Thoracic aorta (tissue), 2 donors: ENCODE measurements at regions not wholly inside any gene's neighbourhood (a gene's known extent, or its start where the extent isn't known, plus 50 kb on each side); places are given as distances from the start of the nearest gene placed in this dataset.

Experiments used
- ATAC-seq: fragments of 150-250 bp; one replicate; pipeline ENCODE4 v1.8.0; 2017; ENCODE audit warnings: low read depth; ENCODE audit not compliant: insufficient number of reproducible peaks, low FRiP score
- DNase-seq: peaks from one replicate; pipeline ENCODE4 v3.0.0-alpha.2; 2020; ENCODE audit warnings: low spot score
- H3K27ac ChIP-seq, 2 donors: fragments of 200-600 bp; sonication (generic); 1 replicate in 1 of 2; 2 replicates in 1 of 2; pipeline ENCODE4 v1.5.1; 2016; ENCODE audit warnings: mild to moderate bottlenecking in 2 of 2, moderate library complexity in 2 of 2
- H3K27me3 ChIP-seq: fragments of 200-600 bp; sonication (generic); replicated peaks from 2 replicates; pipeline ENCODE4 v1.6.0; 2016; ENCODE audit warnings: mild to moderate bottlenecking; ENCODE audit not compliant: insufficient read depth
- H3K36me3 ChIP-seq: fragments of 200-600 bp; sonication (generic); one replicate; pipeline ENCODE4 v1.5.1; 2016
- H3K4me1 ChIP-seq, 2 donors: fragments of 200-600 bp; sonication (generic); 1 replicate in 1 of 2; 2 replicates in 1 of 2; pipeline versions ENCODE4 v1.5.1 to v1.6.0; 2016; ENCODE audit warnings: low read depth in 2 of 2, mild to moderate bottlenecking in 1 of 2; ENCODE audit not compliant: control insufficient read depth in 1 of 2
- H3K4me3 ChIP-seq: fragments of 200-600 bp; sonication (generic); 2 replicates; pipeline ENCODE4 v1.5.1; 2016; ENCODE audit warnings: mild to moderate bottlenecking
- H3K9me3 ChIP-seq: fragments of 200-600 bp; sonication (generic); 2 replicates; pipeline ENCODE4 v1.5.1; 2016
- CTCF ChIP-seq: fragments of 200-600 bp; sonication (generic); IDR thresholded peaks from one replicate; pipeline ENCODE4 v1.5.1; 2019; ENCODE audit warnings: antibody characterized with exemption

- Histone ChIP-seq H3K27ac (no peak overlapping the region), H3K36me3 (no peaks in the 10 kb centered on the region), H3K4me3 (no peak overlapping the region), H3K27me3 (no peaks in the 10 kb centered on the region), H3K9me3 (no peaks in the 10 kb centered on the region), H3K4me1 (no peaks in the 10 kb centered on the region)
- TF ChIP-seq CTCF, result no peak
- DNase-seq (no peak), ATAC-seq (no peak)
Observed at GRCh38 chr9:81474792-81475191, 214.6 kb downstream of the TLE1 start.

- Histone ChIP-seq H3K27ac (no peak overlapping the region), H3K9me3 (no peaks in the 10 kb centered on the region), H3K4me1 (no peaks in the 10 kb centered on the region), H3K27me3 (no peaks in the 10 kb centered on the region), H3K36me3 (no peaks in the 10 kb centered on the region), H3K4me3 (no peak overlapping the region)
- no peak for DNase-seq
- no peak for TF ChIP-seq CTCF
- ATAC-seq, result no peak
Observed at GRCh38 chr9:81474125-81474524, 215.2 kb downstream of the TLE1 start.

GRCh38 chr9:81473708-81474107 lies 215.6 kb downstream of the TLE1 start:
- H3K4me3 ChIP-seq, result no peak overlapping the region
- ATAC-seq, result no peak

GRCh38 chr9:81473206-81473605 lies 216.1 kb downstream of the TLE1 start:
- TF ChIP-seq CTCF, result no peak
- Histone ChIP-seq H3K9me3 (no peaks in the 10 kb centered on the region), H3K36me3 (no peaks in the 10 kb centered on the region), H3K4me1 (no peaks in the 10 kb centered on the region), H3K4me3 (no peak overlapping the region), H3K27me3 (no peaks in the 10 kb centered on the region), H3K27ac (no peak overlapping the region)
- DNase-seq (no peak), ATAC-seq (no peak)

More at GRCh38 chr9:81473708-81474107, 215.6 kb downstream of the TLE1 start:
- no peaks in the 10 kb centered on the region for H3K4me1 ChIP-seq
- H3K27me3 ChIP-seq, result no peaks in the 10 kb centered on the region
- DNase-seq, result no peak
- no peaks in the 10 kb centered on the region for H3K9me3 ChIP-seq
- no peak for TF ChIP-seq CTCF
- H3K36me3 ChIP-seq, result no peaks in the 10 kb centered on the region
- no peak overlapping the region for H3K27ac ChIP-seq

GRCh38 chr9:81472701-81473100 lies 216.6 kb downstream of the TLE1 start:
- no peaks in the 10 kb centered on the region for H3K9me3 ChIP-seq

More at GRCh38 chr9:81472701-81473100, 216.6 kb downstream of the TLE1 start:
- TF ChIP-seq CTCF, result no peak
- no peaks in the 10 kb centered on the region for H3K36me3 ChIP-seq
- no peaks in the 10 kb centered on the region for H3K4me1 ChIP-seq
- no peak overlapping the region for H3K4me3 ChIP-seq
- ATAC-seq, result no peak
- DNase-seq, result no peak
- H3K27me3 ChIP-seq, result no peaks in the 10 kb centered on the region
- no peak overlapping the region for H3K27ac ChIP-seq
